ENCODE measurements at regions not wholly inside any gene's neighbourhood (a gene's known extent, or its start where the extent isn't known, plus 50 kb on each side); places are given as distances from the start of the nearest gene placed in this dataset.

DNA sequence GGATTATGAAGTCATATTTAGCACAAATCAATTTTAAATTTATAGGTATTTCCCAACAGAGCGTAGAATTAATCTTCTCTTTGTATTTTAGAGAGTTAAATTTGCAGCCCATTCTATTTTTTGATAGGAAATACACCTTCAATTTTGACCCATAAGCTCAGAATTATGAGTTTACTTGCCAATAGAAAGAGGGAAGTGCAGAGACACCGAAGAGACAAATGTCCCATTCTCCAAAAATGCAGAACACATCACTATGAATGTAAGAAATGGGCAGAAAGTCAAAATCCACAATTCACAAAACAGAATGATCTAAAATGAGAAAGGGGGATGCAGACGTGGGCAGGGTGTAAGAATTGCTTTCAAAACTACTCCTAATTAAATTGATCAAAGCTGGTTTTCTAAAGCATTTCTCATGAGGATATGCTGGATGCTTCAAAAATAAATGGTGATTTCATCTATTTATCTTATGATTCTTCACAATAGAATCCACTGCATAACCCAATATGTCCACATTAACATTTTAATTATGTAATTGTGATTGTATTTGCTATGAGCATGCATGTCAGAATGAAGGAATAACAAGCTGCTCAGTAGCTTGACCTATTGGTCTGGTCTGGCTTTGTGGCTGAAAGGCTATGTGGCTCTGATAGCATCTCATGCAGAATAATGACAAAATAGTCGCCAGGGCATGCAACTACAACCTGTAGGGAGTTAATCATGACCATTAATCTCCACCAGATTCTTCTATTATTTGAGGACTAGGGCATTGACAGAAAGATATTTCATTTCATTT is 550.1 kb upstream of the CDH18 start:
- H3K79me2 ChIP-seq (ENCODE audit: insufficient read depth, low read length): no peaks in the 10 kb centered on the region
- no peak overlapping the region for H3K4me3 Mint-ChIP-seq (ENCODE audit: unreplicated experiment)
- no peak overlapping the region for H3K9ac ChIP-seq (ENCODE audit: low read length)
- FAIRE-seq (no peak), DNase-seq (ENCODE audit: low read depth) (peak; percentile 4)
- TF ChIP-seq EZH2 (IDR thresholded peaks at IDR 0.05; ENCODE audit: insufficient read depth, low read length): no peak
- TF ChIP-seq, protein P1, sequence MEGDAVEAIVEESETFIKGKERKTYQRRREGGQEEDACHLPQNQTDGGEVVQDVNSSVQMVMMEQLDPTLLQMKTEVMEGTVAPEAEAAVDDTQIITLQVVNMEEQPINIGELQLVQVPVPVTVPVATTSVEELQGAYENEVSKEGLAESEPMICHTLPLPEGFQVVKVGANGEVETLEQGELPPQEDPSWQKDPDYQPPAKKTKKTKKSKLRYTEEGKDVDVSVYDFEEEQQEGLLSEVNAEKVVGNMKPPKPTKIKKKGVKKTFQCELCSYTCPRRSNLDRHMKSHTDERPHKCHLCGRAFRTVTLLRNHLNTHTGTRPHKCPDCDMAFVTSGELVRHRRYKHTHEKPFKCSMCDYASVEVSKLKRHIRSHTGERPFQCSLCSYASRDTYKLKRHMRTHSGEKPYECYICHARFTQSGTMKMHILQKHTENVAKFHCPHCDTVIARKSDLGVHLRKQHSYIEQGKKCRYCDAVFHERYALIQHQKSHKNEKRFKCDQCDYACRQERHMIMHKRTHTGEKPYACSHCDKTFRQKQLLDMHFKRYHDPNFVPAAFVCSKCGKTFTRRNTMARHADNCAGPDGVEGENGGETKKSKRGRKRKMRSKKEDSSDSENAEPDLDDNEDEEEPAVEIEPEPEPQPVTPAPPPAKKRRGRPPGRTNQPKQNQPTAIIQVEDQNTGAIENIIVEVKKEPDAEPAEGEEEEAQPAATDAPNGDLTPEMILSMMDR (IDR thresholded peaks at IDR 0.05; ENCODE audit: insufficient read depth, low read depth, low read length): no peak
- peaks cover 2% of the 10 kb centered on the region for H3K9me3 Mint-ChIP-seq (ENCODE audit: unreplicated experiment)
- no peak overlapping the region for H3K27ac Mint-ChIP-seq (ENCODE audit: unreplicated experiment)
- H3K27ac ChIP-seq (ENCODE audit: low read depth, low read length): no peak overlapping the region
- no peaks in the 10 kb centered on the region for H3K36me3 Mint-ChIP-seq (ENCODE audit: low read depth, unreplicated experiment)
- no peaks in the 10 kb centered on the region for H3K4me1 Mint-ChIP-seq (ENCODE audit: low read depth, unreplicated experiment)
- no peak overlapping the region for H3K4me2 ChIP-seq (ENCODE audit: low read length)
- no peak overlapping the region for H2AFZ ChIP-seq (ENCODE audit: low read depth, low read length)
- no peaks in the 10 kb centered on the region for H3K9me3 ChIP-seq (ENCODE audit: insufficient read depth, low read depth, low read length)
- no peaks in the 10 kb centered on the region for H3K27me3 ChIP-seq (ENCODE audit: insufficient read depth, low read length)
- H3K27me3 Mint-ChIP-seq (ENCODE audit: low read depth, unreplicated experiment): no peaks in the 10 kb centered on the region
- H3K36me3 ChIP-seq (ENCODE audit: insufficient read depth, low read length): no peaks in the 10 kb centered on the region
- no peaks in the 10 kb centered on the region for H3K4me1 ChIP-seq (ENCODE audit: insufficient read depth, low read length)
- H4K20me1 ChIP-seq (ENCODE audit: insufficient read depth, low read length): no peaks in the 10 kb centered on the region
- no peak overlapping the region for H3K4me3 ChIP-seq (ENCODE audit: insufficient read depth, low read depth, low read length)

DNA sequence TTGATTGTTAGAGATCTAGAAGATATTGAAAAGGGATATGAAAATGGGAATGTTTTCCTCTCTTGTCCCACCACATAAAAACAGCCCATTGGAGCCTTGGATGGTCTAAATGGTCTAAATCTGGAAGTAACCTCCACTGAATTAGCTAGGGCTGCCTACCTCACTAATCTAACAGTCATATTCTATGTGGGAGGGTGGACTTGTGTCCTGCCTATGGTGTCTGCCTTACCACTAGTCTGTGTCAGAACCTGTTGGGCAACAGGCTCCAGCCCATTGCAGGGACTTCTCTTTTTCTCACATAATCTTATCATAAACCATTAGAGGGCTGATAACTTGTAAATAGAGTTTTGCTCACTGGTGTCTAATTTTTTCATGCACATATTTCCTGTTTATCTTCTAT is 548.8 kb upstream of the CDH18 start:
- Mint-ChIP-seq H3K4me3 (ENCODE audit: unreplicated experiment) (no peak overlapping the region), H3K9me3 (ENCODE audit: unreplicated experiment) (peaks cover 2% of the 10 kb centered on the region), H3K36me3 (ENCODE audit: low read depth, unreplicated experiment) (no peaks in the 10 kb centered on the region), H3K27me3 (ENCODE audit: low read depth, unreplicated experiment) (no peaks in the 10 kb centered on the region), H3K4me1 (ENCODE audit: low read depth, unreplicated experiment) (no peaks in the 10 kb centered on the region), H3K27ac (ENCODE audit: unreplicated experiment) (no peak overlapping the region)
- Histone ChIP-seq H4K20me1 (ENCODE audit: insufficient read depth, low read length) (no peaks in the 10 kb centered on the region), H3K4me3 (ENCODE audit: insufficient read depth, low read depth, low read length) (no peak overlapping the region), H3K79me2 (ENCODE audit: insufficient read depth, low read length) (no peaks in the 10 kb centered on the region), H3K27me3 (ENCODE audit: insufficient read depth, low read length) (no peaks in the 10 kb centered on the region), H3K4me1 (ENCODE audit: insufficient read depth, low read length) (no peaks in the 10 kb centered on the region), H3K9ac (ENCODE audit: low read length) (no peak overlapping the region), H2AFZ (ENCODE audit: low read depth, low read length) (no peak overlapping the region), H3K36me3 (ENCODE audit: insufficient read depth, low read length) (no peaks in the 10 kb centered on the region), H3K9me3 (ENCODE audit: insufficient read depth, low read depth, low read length) (no peaks in the 10 kb centered on the region), H3K27ac (ENCODE audit: low read depth, low read length) (no peak overlapping the region), H3K4me2 (ENCODE audit: low read length) (no peak overlapping the region)
- FAIRE-seq (no peak), DNase-seq (ENCODE audit: low read depth) (no peak)
- TF ChIP-seq, protein P1 (IDR thresholded peaks at IDR 0.05; ENCODE audit: insufficient read depth, low read depth, low read length): no peak
- no peak for TF ChIP-seq EZH2 (IDR thresholded peaks at IDR 0.05; ENCODE audit: insufficient read depth, low read length)

DNA sequence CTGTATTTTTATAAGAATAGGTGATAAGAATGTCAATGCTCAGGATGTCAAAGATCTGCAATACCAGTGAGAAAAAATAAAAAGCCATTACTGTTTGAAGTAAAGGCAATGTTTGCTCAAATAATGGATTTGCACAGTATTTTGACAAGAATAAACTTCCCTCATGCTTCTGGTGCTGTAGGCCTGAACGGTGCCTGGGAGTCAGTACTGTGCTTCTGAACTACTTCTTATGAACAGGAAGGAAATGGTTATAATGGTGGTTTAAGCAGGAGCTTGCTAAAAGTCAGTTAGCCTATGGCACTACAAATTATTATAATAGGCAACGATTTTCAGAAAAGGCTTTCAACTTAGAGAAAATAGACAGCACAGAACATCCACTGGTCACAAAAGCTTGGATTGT is 548.3 kb upstream of the CDH18 start:
- H3K27me3 Mint-ChIP-seq (ENCODE audit: low read depth, unreplicated experiment): no peaks in the 10 kb centered on the region
- Histone ChIP-seq H2AFZ (ENCODE audit: low read depth, low read length) (no peak overlapping the region), H3K27me3 (ENCODE audit: insufficient read depth, low read length) (no peaks in the 10 kb centered on the region), H3K4me2 (ENCODE audit: low read length) (no peak overlapping the region), H3K9me3 (ENCODE audit: insufficient read depth, low read depth, low read length) (no peaks in the 10 kb centered on the region), H3K4me3 (ENCODE audit: insufficient read depth, low read depth, low read length) (no peak overlapping the region), H3K36me3 (ENCODE audit: insufficient read depth, low read length) (no peaks in the 10 kb centered on the region), H3K79me2 (ENCODE audit: insufficient read depth, low read length) (no peaks in the 10 kb centered on the region), H4K20me1 (ENCODE audit: insufficient read depth, low read length) (no peaks in the 10 kb centered on the region), H3K27ac (ENCODE audit: low read depth, low read length) (no peak overlapping the region), H3K4me1 (ENCODE audit: insufficient read depth, low read length) (no peaks in the 10 kb centered on the region), H3K9ac (ENCODE audit: low read length) (no peak overlapping the region)
- DNase-seq (ENCODE audit: low read depth) (no peak), FAIRE-seq (no peak)
- peaks cover 3% of the 10 kb centered on the region for H3K9me3 Mint-ChIP-seq (ENCODE audit: unreplicated experiment)
- no peaks in the 10 kb centered on the region for H3K36me3 Mint-ChIP-seq (ENCODE audit: low read depth, unreplicated experiment)
- H3K4me1 Mint-ChIP-seq (ENCODE audit: low read depth, unreplicated experiment): no peaks in the 10 kb centered on the region
- H3K4me3 Mint-ChIP-seq (ENCODE audit: unreplicated experiment): no peak overlapping the region
- TF ChIP-seq, protein P1 (IDR thresholded peaks at IDR 0.05; ENCODE audit: insufficient read depth, low read depth, low read length): no peak
- TF ChIP-seq EZH2 (IDR thresholded peaks at IDR 0.05; ENCODE audit: insufficient read depth, low read length): no peak
- H3K27ac Mint-ChIP-seq (ENCODE audit: unreplicated experiment): no peak overlapping the region
